ENCODE measurements at regions not wholly inside any gene's neighbourhood (a gene's known extent, or its start where the extent isn't known, plus 50 kb on each side); places are given as distances from the start of the nearest gene placed in this dataset.

DNA sequence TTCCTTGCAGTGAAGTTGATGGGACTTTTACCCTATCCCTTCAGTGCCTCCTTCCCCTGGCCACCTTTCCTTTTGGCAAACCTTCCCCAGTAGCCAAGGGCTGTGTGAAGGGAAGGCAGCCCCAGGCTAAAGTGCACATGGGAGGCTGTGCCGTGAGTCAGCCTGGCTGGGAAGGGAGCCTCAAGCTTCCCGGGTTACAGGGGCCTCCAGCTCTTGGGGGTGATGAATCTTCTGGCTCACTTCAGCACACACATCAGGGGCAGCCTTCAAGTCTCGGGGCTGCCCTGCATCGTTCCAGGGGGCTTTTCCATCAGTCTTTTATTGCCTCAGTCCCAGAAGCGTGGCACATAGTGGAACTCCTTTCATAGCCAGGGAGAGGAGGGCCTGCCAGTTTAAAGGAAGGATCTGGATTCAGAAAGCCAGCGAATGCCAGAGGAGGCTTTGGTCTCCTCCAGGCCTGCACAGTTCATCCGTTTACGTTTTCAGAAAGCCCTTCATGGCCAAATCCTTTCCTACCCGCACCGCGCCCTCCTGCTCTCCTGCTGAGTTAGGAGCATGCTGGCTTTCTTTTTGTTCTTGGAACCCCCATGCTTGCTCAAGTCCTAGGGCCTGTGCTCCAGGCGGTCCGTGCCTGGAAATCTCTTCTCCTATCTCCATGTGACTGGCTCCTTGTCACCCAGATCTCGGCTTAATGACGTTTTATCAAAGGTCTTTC is 134.8 kb upstream of the KLF4 start:
- DNase-seq = peak; percentile 48

DNA sequence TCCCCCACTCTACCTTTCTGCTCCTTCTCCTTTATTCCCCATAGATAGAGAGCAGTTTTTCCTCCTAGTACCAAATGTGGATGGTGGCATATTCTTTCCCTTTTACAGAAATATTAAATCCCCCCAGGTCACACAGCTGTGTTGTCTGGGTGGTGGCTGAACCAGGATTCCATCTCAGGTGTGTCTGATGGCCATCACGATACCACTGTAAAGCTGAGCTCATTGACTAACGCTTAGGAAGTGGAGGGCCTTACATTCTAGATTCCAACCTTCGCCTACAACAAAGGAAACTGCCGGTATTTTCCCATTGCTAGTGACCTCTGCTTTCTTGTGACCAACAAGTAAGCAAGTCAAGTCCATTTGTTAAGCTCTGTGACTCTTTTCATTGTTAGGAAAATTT is 131.9 kb upstream of the KLF4 start:
- DNase-seq = no peak

DNA sequence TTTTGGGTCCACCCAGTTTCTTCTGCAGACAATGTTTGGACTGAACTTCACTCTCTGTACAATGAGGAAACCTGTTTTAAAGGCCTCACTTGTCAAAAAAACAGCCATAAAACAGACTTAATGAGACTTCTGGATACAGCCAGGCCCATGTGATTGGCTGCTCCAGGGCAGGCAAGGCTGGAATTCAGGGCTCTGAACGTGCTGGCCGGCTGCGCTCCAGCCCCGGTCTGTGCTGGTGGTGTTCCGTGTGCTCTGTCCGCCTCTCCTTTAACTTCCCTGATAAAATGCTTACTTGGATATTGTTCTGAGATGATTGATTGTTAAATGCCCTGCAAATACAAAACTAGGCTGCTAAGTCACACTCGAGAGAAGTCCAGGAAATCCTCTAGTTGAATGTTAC is 131.2 kb upstream of the KLF4 start:
- DNase-seq = no peak

DNA sequence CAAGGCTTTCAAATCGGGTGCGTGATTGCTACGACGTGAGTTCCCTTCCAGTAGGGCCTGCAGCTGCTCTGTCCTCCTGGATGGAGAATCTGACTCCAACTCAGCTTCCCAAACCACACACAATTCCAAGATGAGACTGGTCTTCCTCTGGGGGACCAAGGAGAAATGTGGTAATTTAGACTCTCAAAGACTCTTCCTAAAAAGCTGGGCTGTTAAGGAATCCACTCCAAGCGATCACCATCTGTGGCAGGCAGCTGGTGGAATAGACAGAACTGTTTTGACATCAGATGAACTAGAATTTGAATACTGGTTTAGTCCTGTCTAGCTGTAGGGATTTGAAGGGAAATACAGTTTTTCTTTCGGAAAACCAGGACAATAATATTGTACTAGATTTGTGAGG is 130.7 kb upstream of the KLF4 start:
- DNase-seq = no peak

DNA sequence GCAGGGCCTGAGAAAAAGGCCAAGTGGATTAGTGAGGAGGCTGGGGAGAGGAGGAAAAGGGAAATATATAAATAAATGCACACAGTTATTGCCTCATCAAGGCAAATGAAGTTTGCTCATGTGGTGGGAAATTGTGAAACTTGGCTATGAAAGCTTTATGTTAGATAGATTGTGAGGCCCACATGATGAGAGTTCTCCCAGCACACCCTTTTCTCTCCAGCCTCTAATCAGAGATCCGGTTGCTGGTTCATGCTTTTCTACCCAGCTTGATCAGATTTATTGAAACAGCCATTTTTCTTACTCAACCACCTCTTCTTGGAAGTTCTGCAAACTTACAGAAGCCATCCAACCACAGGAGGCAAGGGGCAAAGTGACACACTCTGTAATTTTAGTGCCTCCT is 125.8 kb upstream of the KLF4 start:
- no peak for DNase-seq

DNA sequence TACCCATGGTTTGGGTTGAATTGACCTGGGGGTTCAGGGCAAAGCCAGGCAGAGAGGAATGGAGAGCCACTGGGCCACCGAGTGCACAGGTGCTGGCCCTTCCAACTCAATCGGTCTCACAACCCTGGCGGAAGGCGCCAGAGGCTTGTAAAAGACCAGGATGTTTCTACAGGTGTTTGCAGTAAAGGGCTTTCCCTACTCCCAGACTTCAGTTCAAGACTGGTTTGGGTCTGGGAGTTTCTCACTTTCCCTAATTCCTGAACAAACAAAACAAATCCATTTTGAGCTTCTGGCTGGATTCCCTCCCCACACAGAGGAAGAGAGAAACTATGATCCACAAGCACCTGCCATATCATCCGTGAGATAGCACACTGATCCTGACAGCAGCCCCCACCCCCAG is 125.2 kb upstream of the KLF4 start:
- no peak for DNase-seq

DNA sequence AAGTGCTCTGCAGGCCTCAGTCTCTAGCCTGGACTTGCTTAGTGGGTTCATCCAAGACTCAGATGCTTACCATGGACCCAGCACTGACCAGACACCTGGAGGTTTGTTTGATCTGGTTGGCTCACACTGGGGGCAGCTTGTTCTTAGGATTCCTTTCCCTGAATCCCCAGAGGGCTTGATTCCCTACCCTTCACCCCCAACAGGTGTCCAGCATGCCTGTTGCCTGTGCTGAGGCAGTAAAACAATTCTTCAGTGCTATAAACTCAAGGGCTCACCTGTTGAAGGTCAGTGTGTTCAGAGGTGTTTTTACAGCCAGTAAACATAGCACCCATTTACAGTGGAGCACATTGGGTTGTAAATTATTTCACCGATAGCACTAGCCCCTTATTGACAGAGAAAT is 123.8 kb upstream of the KLF4 start:
- no peak for DNase-seq

DNA sequence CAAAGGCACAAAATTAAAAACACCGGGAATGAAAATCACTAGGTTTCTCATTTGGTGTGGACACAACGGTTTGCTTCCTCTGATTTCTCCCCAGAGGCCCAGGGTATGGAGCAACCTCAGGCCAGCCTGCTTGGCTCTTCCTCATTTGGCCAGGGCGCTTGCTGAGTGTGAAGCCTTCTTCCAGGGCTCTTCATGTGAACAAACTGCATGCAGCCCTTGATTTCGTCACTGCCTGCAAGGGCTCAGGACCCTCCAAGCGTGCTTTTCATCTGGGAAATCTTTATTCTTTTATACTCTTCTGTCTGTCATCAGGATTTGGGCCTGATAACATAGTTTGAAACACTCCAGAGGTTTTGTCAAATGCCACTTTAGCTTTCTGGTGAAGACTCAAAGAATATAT is 122.6 kb upstream of the KLF4 start:
- DNase-seq = no peak

DNA sequence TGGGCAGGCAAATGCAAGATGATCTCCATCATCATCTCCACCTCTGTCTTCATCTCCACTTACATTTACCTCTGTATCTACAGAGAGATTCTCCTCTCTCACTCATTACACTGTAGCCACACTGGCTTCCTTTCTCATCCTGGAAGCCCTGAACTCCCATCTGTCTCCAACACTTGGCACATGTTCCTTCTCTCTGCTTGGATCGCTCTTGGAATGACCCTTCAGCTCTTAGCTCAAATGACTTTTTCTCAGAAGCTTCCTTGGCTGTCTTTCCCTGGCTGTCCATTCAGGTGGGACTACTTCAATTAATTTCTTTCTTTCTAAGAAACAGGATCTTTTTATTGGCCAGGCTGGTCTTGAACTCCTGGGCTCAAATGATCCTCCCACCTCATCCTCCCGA is 120.0 kb upstream of the KLF4 start:
- no peak for DNase-seq

DNA sequence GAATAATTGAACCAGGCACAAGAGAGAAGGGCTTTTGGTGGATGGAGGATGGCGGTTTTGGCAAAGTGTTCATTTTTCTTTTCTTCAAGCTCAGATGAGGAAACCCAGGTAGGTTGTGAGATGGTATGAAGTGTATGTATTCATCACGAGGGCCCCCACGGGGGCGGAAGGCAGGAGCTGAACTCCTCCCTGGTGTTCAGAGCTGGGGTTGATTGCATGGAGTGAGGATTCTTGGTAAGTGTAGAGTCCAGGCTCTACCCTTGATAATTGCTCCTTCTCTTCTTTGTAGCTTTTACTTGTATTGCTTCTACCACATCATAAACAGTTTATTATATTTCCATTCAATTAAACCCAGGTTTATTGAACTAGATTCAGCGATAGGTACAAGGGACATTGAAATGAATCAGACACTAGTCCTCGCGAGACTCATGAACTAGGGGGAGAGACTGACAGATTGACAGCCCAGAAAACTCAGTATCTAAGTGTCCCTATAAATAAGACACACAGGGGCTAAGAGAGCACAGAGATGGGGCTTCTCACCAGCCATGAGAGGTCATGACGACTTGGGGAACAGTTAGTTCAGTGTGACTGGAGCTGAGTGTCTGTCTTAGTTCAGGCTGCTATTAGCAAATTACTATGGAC is 116.7 kb upstream of the KLF4 start:
- DNase-seq = no peak

DNA sequence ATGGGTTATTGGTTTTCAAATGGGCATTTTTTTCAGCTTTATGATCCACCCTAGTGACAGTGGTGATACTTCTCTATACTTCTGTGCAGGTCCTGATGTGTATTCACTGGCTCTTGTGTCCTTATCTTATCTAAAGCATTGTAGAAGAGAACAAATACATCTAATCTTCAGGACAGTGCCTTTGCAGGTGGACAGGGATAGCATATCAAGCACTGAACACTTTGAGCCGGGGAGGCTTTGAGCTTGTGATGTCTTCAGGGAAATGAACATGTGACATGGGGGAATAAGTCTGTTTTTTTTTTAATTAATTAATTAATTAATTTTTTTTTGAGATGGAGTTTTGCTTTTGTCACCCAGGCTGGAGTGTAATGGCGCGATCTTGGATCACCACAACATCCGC is 115.5 kb upstream of the KLF4 start:
- no peak for DNase-seq

DNA sequence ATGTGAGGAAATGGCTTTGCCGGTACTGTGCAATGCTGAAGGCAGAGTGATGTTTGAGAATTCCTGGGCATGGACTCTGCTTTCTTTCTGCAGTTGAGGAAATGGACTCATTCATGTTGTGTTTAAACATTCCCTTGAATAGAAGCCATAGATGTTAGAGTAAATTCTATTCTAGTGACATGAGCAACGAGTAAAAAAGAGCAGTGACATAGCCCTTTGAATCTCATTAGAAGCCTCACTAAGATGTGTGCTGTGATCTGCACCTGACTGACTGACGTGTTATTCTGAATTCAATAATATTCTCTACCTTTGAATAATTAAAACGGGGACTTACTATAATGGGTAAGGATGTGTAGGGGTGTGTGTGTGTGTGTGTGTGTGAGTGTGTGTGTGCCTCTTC is 113.7 kb upstream of the KLF4 start:
- no peak for DNase-seq

DNA sequence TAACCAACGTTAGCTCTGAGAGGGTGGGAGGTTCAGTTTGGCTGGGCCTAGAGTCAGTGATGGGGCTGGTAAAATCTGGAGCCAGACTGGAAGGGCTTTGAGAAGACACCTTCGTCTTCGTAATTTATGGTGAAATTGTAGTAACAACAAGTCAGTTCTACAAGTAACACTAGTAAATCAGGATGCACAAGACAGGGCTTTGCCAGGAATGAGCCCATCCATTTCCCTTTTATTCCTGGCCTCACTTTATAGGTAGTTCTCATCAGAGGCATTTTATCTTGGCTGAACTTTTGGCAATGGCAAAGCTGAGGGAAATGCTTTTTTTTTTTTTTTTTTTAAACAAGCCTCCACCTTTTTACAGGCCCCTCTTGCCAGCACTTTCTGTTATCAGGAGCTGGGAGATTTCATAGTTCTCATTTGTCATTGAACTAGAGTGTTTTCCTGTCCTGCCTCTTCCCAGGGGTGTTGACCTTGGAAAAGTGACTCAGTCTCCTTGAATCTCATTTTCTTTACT is 110.5 kb upstream of the KLF4 start:
- DNase-seq = no peak

DNA sequence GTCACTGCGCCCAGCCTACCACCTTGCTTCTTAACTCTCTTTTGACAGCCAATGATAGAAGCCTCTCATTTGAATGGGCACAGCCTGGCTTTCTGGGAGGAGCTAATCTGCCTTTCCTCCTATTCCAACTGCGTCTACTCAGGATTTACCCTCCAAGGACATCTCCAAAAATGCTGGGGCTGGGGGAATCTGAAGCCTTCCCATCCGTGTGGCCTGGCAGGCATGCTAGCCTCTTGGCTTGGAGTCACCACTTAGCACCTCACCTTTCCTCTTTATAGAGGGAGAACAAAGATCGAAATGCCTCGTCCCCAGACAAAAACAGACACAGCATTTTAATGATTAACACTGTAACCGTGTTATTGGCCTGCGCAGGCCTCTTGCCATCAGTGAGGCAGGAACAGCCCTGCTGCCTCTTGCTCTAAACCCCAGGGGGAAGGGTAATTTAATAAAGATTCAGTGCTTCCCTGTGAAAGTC is 108.2 kb upstream of the KLF4 start:
- DNase-seq = no peak

DNA sequence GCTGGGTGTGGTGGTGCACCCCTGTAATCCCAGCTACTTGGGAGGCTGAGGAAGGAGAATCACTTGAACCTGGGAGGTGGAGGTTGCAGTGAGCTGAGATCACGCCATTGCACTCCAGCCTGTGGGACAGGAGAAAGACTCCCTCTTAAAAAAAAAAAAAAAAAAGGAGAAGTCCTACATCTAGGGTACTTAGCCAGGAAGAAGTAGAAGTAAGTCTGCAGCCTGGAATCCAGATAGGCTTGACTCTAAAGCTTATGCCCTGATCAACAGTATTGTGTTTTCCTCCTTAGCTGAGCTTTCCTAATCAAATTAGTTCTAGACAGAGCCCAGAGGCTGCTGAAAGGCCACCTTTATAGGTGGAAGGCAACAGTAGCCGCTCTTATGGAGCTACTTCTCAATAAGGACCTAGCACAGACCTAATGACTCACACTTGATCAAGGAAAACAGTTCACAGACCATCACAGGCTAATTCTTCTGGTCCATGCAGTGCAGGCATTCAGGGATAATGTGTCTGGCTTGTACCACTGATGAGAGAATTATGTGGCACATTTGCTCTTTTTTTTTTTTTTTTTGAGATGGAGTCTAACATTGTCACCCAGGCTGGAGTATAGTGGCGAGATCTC is 105.5 kb upstream of the KLF4 start:
- no peak for DNase-seq

DNA sequence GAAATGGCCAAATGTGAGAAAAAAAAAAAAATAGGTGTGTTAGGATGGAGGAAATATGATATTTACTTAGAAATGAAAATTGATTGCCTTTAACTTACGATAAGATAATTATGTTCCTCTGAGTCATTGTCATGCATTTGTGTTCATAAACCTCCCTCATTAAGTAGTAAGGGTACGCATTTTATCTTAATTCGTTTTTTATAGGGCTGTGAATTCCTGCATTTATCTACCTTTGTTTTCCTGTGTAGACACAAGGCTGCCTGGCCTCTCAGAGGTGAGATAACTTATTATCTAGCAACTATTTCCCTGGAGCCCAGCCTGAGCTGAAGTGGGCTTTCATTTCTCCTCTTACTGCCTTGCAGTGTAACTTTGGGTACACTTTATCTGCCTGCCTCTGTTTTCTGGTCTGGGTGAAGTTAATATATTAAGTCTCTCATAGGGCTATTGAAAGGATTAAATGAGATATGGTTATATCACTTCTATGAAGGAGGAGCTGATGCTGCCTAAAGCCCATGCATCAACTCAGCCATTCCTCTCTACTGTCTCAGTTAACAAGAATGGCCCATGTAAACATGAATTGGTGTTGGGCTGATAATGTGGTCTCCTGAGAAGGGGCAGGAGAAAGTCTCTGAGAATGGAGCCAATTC is 103.8 kb upstream of the KLF4 start:
- DNase-seq = no peak

DNA sequence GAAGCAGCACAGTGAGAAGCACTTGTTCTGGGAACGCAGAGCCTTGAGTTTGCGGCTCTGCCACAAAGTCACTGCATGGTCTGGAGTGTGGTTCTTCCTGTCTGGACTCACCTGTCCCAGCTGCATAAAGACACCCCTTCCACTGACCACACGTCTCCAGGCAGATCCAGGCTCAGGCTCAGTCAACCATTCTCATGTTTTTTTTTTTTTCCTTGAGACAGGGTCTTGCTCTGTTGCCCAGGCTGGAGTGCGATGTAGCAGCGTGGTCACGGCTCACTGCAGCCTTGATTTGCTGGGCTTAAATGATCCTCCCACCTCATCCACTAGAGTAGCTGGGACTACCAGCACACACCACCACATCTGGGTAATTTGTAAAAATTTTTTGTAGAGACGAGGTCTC is 102.9 kb upstream of the KLF4 start:
- no peak for DNase-seq

DNA sequence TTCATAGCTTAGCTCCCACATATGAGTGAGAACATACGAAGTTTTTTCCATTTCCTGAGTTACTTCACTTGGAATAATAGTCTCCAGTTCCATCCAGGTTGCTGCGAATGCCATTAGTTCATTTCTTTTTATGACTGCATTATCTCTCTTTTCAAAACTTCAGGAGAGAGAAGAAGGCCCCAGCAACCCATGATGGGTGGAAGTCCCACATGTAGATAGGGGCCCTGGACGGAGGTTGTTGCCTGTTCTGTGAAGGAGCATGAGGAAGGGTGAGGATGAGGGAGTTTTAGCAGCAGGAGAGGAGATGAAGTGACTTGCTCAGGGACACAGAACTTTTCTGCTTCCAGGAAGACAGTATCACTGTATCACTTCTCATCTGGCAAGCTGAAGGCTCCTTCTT is 102.2 kb upstream of the KLF4 start:
- DNase-seq = no peak

DNA sequence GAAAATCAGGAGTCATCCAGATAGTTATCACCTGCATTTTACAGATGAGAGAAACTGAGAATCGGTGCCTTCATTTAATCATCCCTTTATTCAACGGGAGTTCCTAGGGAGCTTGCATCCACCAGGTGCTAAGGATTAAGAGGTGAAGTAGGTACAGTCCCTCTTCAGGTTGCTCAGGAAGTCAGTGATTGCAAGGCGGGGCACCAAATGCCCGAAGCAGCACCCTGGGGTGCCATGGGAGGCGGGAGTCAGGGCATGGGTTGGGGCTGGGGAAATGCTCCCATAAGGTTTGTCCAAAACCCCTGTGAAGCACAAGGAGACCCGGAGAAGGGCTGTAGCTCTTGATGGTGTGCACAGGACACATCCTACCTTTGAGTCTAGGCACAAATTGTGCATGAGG is 98.8 kb upstream of the KLF4 start:
- DNase-seq = no peak

DNA sequence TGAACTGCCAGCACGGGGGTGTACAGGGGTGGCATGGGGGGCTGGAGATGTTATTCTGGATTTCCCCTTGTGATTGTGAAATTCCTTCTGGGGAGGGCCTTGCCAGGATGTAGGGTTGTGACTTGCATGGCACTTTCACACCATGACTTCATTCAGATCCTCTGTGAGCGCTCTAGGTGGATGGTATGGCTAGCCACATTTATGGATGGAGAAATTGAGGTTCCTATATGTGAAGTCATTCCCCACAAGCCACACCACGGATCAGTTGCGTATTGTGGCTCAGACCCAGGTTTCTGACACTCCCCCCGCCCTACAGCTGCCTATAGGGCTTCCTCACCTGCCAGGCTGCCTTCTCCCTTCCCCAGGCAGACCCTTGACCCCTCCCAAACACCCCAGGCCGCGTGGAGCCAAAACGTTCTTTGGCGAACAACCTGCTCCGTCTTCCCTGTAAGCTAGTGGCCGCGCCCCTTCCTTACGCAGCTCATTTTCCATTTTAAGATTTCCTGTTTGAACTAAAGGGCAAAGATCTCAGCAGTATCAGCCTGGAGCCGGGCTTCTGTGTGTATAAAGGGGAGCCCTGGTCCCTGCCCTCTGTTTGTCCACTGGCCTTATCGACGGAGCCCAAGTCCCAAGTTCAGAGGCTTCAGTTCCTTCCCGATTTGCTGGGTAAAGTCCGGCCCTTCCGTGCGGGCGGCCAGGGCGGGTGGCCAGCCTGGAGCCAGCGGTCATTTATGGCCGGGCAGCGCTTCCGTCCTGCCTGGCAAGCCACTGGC is 97.8 kb upstream of the KLF4 start:
- no peak for DNase-seq

DNA sequence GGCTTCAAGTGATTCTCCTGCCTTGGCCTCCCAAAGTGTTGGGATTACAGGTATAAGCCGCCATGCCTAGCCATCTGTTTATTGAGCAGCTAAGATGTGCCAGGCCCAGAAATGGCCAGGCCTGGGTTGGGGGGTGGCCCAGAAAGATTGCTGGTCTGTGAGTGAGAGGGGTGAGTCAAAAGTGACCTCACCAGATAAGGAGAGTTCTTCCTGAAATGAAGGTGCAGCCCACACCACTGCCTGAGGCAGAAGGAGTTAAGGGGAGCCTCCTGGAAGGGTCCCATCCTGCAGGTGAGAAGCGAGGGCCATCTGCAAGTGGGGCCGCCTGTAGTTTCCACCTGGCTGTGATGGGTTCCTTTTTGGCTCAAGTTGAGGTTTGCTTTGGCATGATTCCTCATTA is 96.9 kb upstream of the KLF4 start:
- DNase-seq = no peak

DNA sequence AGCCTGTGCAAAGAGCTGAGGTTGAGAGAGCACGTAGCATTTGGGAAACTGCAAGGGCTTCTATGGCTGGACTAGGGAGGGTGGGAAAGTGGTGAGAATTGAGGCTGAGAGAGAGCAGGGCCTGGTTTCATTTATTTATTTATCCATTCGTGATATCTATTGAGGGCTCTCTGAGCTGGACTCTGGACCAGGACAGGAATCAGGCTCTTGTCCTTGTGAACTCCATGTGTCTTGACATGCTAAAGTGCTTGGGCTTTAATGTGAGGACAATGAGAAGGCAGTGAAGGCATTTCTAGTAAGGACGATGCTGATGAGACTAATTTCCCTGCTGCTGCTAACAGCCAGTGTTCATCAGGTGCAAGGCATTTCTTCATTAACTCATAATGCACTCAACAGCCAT is 95.9 kb upstream of the KLF4 start:
- no peak for DNase-seq

DNA sequence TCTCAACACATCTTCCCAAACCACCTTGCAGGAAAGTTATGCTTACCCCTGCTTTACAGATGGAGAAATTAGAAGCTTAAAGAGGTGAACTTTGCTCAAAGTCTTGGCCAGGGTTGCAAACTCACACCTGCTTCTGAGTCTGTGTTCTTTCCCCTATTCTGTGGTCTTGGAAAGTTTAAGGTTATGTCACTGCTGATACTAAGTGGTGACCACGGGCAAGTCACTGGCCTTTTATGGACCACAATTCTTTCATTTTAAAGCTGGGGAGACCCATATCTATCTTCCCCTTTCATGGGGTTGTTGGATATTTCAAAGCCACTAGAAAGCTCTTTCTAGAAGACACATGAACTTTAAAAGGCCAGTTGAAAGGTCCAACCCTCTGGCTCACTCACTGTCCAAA is 95.4 kb upstream of the KLF4 start:
- DNase-seq = no peak
